Choroid plexus epithelial cell (primary cell): ENCODE measurements at regions not wholly inside any gene's neighbourhood (a gene's known extent, or its start where the extent isn't known, plus 50 kb on each side); places are given as distances from the start of the nearest gene placed in this dataset.

Source experiments
- DNase-seq: peaks from one replicate; pipeline ENCODE4 v3.0.0-alpha.2; 2010; ENCODE audit warnings: low read depth
- H3K4me3 ChIP-seq: 2 replicates; pipeline ENCODE4 v1.5.1; 2011; ENCODE audit warnings: low read depth, mild to moderate bottlenecking, control low read depth, low read length, moderate library complexity
- TF ChIP-seq, protein P1 (sequence below): conservative IDR thresholded peaks from 2 replicates; pipeline ENCODE4 v1.5.1; 2011; ENCODE audit warnings: low read depth, mild to moderate bottlenecking, control low read depth, inconsistent platforms, low read length, moderate library complexity

DNA sequence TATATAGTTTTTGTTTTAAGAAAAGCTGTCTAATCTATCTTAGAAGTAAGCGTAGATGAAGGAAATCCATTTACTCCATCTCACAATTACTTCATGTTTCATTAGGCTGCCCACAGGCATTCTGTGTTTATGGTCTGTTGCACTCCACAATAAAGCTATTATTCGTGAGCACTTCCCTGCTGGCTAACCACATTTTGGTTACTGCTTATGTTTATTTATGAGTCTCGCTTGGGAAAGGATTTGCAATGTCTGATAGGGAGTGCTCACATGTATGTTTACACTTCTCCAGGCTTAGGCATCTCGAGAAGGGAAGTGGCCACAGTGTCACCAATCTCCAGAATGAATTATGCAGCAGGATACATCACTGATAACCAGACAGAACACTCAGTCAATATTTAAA is 190.9 kb downstream of the VCY1B start:
- TF ChIP-seq, protein P1, sequence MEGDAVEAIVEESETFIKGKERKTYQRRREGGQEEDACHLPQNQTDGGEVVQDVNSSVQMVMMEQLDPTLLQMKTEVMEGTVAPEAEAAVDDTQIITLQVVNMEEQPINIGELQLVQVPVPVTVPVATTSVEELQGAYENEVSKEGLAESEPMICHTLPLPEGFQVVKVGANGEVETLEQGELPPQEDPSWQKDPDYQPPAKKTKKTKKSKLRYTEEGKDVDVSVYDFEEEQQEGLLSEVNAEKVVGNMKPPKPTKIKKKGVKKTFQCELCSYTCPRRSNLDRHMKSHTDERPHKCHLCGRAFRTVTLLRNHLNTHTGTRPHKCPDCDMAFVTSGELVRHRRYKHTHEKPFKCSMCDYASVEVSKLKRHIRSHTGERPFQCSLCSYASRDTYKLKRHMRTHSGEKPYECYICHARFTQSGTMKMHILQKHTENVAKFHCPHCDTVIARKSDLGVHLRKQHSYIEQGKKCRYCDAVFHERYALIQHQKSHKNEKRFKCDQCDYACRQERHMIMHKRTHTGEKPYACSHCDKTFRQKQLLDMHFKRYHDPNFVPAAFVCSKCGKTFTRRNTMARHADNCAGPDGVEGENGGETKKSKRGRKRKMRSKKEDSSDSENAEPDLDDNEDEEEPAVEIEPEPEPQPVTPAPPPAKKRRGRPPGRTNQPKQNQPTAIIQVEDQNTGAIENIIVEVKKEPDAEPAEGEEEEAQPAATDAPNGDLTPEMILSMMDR: no peak
- no peak for DNase-seq
- H3K4me3 ChIP-seq: no peak overlapping the region

DNA sequence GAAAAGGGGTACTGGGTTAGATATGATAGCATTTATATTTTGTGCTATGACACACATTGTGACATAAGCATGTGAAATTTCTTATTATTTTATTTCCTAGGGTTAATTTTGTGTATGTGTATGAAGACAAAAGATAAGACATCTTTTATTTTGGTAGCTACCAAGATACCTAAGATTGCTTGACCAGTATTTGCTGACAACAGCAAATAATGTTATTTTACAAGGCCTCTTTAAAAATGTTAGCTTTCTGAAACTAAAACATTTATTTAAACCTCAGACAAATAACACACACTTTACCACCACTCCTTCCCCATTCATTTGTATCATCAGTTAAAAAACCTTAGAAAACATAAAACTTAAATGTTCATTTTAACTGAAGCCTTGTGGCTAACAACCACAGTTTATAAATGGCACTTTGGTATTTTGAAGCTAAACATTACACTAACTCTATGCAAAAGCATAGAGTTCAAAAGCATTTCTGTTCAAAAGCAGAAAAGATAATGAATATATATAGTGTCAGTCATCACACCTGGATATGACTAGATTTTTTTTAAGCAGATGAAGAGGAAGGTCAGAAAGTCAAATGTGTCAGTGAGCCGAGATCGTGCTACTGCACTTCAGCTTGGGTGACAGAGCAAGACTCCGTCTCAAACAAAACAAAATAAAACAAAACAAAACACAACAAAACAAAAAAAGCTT is 193.0 kb downstream of the VCY1B start:
- DNase-seq: no peak
- TF ChIP-seq, protein P1: no peak
- H3K4me3 ChIP-seq: no peak overlapping the region

DNA sequence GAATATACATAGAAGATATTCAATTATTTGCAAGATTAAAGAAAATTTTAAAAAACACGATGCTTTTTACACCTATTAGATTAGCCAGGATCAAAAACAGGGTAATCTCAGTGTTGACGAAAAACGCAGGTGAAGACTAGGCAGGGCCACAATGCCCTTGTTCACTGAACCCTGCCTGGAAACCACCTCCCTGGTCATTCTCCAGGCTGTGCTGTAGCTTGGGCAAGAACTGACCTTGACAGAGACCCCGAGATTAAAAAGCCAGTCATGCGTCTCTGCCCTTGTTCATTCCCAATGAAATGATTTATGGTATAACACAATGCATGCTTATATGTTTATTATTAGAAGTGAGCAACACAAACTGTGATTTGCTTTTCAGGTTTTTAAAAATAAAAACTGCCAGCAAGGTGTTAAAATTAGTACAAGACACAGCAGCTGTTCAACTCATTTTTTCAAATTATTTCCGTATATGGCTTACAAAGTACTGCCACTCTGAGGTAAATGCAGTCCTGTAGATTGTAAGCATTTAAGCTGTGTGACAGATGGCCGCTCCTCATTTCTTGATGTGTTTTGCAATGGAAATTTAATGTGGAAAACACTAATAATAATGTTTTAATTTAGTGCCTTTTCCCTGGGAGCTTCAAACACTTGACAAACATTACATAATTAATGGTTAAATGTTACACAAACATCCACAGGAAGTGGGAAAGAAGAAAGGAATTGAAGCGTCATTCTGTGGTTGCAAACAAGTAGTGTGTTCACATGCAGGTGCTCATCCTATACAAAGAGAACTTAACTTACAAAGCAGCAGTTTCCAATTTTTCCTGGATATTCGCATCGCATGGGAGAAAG is 200.2 kb downstream of the VCY1B start:
- TF ChIP-seq, protein P1: no peak

DNA sequence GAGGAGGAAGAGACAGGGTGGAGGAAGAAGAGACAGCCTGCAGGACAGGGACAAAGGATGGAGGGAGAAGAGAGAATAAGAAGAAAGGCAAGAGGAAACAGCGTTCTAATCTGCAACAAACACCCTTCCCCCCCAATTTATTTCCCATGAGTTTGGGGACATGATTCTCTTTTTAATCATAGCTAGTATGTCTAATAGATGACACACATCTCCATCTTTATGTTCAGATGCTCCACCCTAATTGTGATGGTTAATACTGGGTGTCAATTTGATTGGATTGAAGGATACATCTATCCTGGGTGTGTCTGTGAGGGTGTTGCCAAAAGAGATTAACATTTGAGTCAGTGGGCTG is 200.8 kb downstream of the VCY1B start:
- TF ChIP-seq, protein P1: no peak

More for the DNA sequence above, 200.2 kb downstream of the VCY1B start:
- no peak overlapping the region for H3K4me3 ChIP-seq
- DNase-seq: no peak

DNA sequence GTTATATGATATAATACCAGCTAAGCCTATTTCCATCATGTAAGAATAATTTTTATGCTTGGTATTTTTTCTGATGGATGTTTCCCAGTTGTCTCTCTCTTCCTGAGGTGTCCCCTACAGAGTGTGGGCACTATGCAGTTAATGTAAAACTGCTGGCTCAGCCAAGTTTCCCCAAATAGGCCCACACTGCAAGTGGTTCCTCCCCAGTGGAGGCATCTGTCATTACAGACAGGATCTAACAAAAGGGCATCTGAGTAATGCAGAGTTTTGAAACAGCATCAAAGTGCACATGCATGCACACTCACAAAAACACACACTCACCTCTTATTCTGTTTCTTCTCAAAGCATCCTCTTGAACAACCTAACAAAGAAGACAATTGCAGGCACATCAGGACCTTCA is 221.0 kb downstream of the VCY1B start:
- H3K4me3 ChIP-seq: no peak overlapping the region

More for the DNA sequence above, 200.8 kb downstream of the VCY1B start:
- no peak for DNase-seq
- H3K4me3 ChIP-seq: no peak overlapping the region

DNA sequence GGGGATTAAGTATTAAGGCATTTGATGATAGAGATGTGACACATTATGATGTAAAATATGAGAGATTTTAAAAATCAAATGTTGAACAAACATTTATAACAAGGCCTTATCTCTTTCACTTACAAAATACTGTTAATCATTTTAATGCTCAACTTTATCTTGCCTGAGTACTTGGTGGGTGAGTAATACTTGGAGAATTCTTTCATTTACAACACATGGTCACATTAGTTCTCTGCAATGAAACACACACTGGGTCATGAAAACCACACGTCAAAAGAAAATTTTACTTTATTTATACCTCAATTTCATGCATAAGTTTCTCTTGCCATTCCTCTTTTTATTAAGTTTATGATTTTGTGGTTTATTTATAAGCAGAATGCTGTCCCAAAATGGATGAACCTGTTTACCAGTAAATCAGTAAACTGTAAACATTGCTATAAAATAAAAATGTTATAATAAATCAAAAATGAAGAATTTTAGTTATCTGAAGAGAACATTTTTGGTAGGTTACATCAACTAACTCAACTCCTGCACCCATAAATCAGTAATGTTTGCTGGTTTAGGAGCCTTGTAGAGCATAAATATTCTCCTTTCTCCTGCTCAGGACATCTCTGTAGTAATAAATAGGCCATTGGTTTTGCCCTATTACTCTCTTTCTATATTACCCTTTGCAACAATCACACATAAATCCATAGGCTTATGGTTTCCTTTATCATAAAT is 233.5 kb upstream of the NLGN4Y start:
- TF ChIP-seq, protein P1: no peak
- no peak overlapping the region for H3K4me3 ChIP-seq
- DNase-seq: no peak

More for the DNA sequence above, 221.0 kb downstream of the VCY1B start:
- no peak for DNase-seq
- TF ChIP-seq, protein P1: no peak
